ENCODE measurements at regions not wholly inside any gene's neighbourhood (a gene's known extent, or its start where the extent isn't known, plus 50 kb on each side); places are given as distances from the start of the nearest gene placed in this dataset.

- POLR2A ChIA-PET, result no interaction called here
- H3K4me3 ChIP-seq (replicated peaks in 1 of 2; ENCODE audit: low read depth in 1 of 2, low read length in 2 of 2), result no peak overlapping the region
- ATAC-seq (no peak), DNase-seq (ENCODE audit: low read depth, low spot score) (no peak)
- no peaks in the 10 kb centered on the region for H3K9me2 ChIP-seq (ENCODE audit: insufficient read depth)
- H3K9me3 ChIP-seq (ENCODE audit: control insufficient read depth in 1 of 2, insufficient read depth in 1 of 2, low read depth in 1 of 2, low read length in 2 of 2), result peaks cover 0 to 26% of the 10 kb centered on the region in 2 experiments; a peak in 2 of 4 replicates
- no TSS peak for BruUV-seq (replicated peaks)
- CTCF ChIA-PET, result no interaction called here
- no peaks in the 10 kb centered on the region for H4K20me1 ChIP-seq (ENCODE audit: insufficient read depth)
- intact Hi-C loops (cut with micrococcal nuclease), result no loop called here
- H3K4me1 ChIP-seq (ENCODE audit: control insufficient read depth in 1 of 2, insufficient read depth in 2 of 2, low read length in 2 of 2), result no peaks in the 10 kb centered on the region
- TF ChIP-seq FOSL1 (IDR thresholded peaks at IDR 0.05; ENCODE audit: low read depth), result no peak
- no peak for TF ChIP-seq REST (IDR thresholded peaks at IDR 0.05; ENCODE audit: low read depth)
- TF ChIP-seq CEBPB (IDR thresholded peaks at IDR 0.05; ENCODE audit: low read depth), result no peak
- H3K27ac ChIP-seq (ENCODE audit: low read depth, low read length), result no peak overlapping the region
- no peak overlapping the region for H3K9ac ChIP-seq (ENCODE audit: low read length)
- no peaks in the 10 kb centered on the region for H3K36me3 ChIP-seq (ENCODE audit: control insufficient read depth in 1 of 2, insufficient read depth in 2 of 2, low read length in 2 of 2)
- RAD21 ChIA-PET (ENCODE audit: low non-redundant PET in 1 of 2, low total read pairs in 2 of 2, uncharacterized antibody in 2 of 2, unreplicated experiment in 2 of 2), result no interaction called here
- H3K27me3 ChIP-seq (ENCODE audit: insufficient read depth, low read length), result no peaks in the 10 kb centered on the region
- no peak overlapping the region for H3K4me2 ChIP-seq (ENCODE audit: low read length)
- H2AFZ ChIP-seq (ENCODE audit: low read depth, low read length, poor library complexity, severe bottlenecking), result no peak overlapping the region
- H3K79me2 ChIP-seq (ENCODE audit: insufficient read depth, low read length), result no peaks in the 10 kb centered on the region
These were observed 231.7 kb downstream of the TUBA3C start for GRCh38 chr13:18949970-18950369.

- no peak for DNase-seq (ENCODE audit: low read depth, low spot score)
- Histone ChIP-seq H3K4me1 (ENCODE audit: control insufficient read depth in 1 of 2, insufficient read depth in 2 of 2, low read length in 2 of 2) (no peaks in the 10 kb centered on the region), H3K9me2 (ENCODE audit: insufficient read depth) (no peaks in the 10 kb centered on the region), H3K9me3 (ENCODE audit: control insufficient read depth in 1 of 2, insufficient read depth in 1 of 2, low read depth in 1 of 2, low read length in 2 of 2) (peaks cover 0 to 20% of the 10 kb centered on the region in 2 experiments; a peak in 2 of 4 replicates), H3K79me2 (ENCODE audit: insufficient read depth, low read length) (no peaks in the 10 kb centered on the region), H3K4me3 (replicated peaks in 1 of 2; ENCODE audit: low read depth in 1 of 2, low read length in 2 of 2) (no peak overlapping the region), H3K27ac (ENCODE audit: low read depth, low read length) (no peak overlapping the region), H4K20me1 (ENCODE audit: insufficient read depth) (no peaks in the 10 kb centered on the region), H3K36me3 (ENCODE audit: control insufficient read depth in 1 of 2, insufficient read depth in 2 of 2, low read length in 2 of 2) (no peaks in the 10 kb centered on the region), H3K9ac (ENCODE audit: low read length) (no peak overlapping the region), H2AFZ (ENCODE audit: low read depth, low read length, poor library complexity, severe bottlenecking) (no peak overlapping the region), H3K4me2 (ENCODE audit: low read length) (no peak overlapping the region), H3K27me3 (ENCODE audit: insufficient read depth, low read length) (no peaks in the 10 kb centered on the region)
- no peak for TF ChIP-seq ATF3 (IDR thresholded peaks at IDR 0.05)
- no peak for TF ChIP-seq POLR2AphosphoS5 (IDR thresholded peaks at IDR 0.05; ENCODE audit: low read depth, low read length)
- TF ChIP-seq JUND (IDR thresholded peaks at IDR 0.05), result no peak
- TF ChIP-seq, protein P1, sequence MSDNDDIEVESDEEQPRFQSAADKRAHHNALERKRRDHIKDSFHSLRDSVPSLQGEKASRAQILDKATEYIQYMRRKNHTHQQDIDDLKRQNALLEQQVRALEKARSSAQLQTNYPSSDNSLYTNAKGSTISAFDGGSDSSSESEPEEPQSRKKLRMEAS (IDR thresholded peaks at IDR 0.05), result no peak
- no peak for TF ChIP-seq CEBPB (IDR thresholded peaks at IDR 0.05; ENCODE audit: low read depth)
- no peak for TF ChIP-seq RAD21 (IDR thresholded peaks at IDR 0.05; ENCODE audit: low read depth)
- TF ChIP-seq FOSL1 (IDR thresholded peaks at IDR 0.05; ENCODE audit: low read depth), result no peak
- TF ChIP-seq REST (IDR thresholded peaks at IDR 0.05; ENCODE audit: low read depth), result no peak
- no peak for TF ChIP-seq TCF7L2 (IDR thresholded peaks at IDR 0.05; ENCODE audit: borderline replicate concordance, extremely low read depth, insufficient read depth, insufficient read length)
- no peak for ATAC-seq
- intact Hi-C loops (cut with micrococcal nuclease), result no loop called here
- ChIA-PET RAD21 (ENCODE audit: low non-redundant PET in 1 of 2, low total read pairs in 2 of 2, uncharacterized antibody in 2 of 2, unreplicated experiment in 2 of 2) (no interaction called here), POLR2A (no interaction called here), CTCF (no interaction called here)
- no TSS peak for BruUV-seq (replicated peaks)
These were observed 232.2 kb downstream of the TUBA3C start for GRCh38 chr13:18949489-18949761.

All from HCT116 (cell line).